NCI-H526 (cell line): ENCODE measurements at regions not wholly inside any gene's neighbourhood (a gene's known extent, or its start where the extent isn't known, plus 50 kb on each side); places are given as distances from the start of the nearest gene placed in this dataset.
"Not testable (repeated sequence)": the region's sequence is repeated elsewhere in the genome, so short reads cannot be mapped to it uniquely, and the experiment has no call there.

Source experiments
- DNase-seq, 2 experiments: peaks; one replicate each; lab custom pipeline; 2025; lab: John Stamatoyannopoulos, UW

DNA sequence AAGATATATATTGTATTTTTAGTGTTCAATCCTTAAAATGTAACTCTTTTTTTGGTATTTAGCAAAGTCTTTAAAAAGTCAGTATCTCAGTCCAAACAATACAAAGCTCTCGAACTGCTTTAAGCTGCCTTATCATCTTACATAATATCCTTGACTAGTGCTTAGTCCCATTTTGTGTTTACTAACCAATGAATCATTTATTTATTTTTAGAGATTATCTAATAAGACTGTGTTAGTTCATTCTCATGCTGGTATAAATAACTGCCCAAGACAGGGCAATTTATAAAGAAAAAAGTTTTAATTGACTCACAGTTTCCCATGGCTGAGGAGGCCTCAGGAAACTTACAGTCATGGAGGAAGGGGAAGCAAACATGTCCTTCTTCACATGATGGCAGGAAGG lies 248.3 kb upstream of the KYNU start:
- DNase-seq: no peak

- no peak for DNase-seq
Measured at GRCh38 chr2:142621287-142621686, 256.2 kb upstream of the KYNU start.

- no peak for DNase-seq
Measured at GRCh38 chr2:142617461-142617860, 260.0 kb upstream of the KYNU start.

DNA sequence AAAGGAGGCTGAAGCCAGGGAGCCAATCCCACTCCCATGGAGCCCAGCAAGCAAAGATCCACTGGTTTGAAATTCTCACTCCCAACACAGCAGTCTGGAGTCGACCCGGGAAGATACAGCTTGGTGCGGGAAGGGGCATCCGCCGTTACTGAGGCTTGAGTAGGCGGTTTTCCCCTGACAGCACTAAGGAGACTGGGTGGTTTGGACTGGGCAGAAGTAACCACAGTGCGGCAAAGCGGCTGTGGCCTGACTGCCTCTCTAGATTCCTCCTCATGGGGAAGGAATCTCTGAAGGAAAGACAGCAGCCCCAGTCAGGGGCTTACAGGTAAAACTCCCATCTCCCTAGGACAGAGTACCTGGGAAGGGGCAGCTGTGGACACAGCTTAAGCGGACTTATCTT lies 261.6 kb upstream of the KYNU start:
- no peak for DNase-seq

GRCh38 chr2:142613193-142613592 lies 264.3 kb upstream of the KYNU start:
- DNase-seq: not testable (repeated sequence)

- DNase-seq: no peak
Measured at GRCh38 chr2:142605421-142605820, 272.0 kb upstream of the KYNU start.

GRCh38 chr2:142603759-142604158 lies 273.7 kb upstream of the KYNU start:
- peak in 1 of 2 experiments; percentile 25 for DNase-seq

DNA sequence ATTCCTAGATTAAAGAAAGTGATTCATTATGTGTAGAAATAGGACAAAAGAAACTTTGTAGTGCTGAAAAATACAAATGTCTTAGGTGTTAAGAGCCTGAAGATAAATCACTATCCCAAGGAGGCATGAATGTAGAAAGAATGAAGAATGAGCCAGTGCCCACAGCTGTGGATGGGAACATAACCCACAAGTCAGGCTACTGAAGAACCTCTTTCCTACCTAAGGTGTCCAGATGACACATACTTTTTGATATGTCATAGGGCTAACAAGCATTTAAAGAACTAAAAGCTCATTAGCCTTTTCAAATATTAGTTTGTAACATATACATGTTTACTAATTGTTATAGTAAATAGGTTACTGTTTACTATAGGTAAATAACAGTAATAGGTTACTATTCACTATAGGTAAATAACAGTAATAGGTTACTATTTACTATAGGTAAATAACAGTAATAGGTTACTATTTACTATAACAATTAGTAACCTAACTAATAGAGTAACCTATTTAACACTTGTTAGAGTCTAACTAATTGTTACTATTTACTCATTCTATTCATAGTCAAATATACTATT lies 275.0 kb upstream of the KYNU start:
- DNase-seq: no peak

DNA sequence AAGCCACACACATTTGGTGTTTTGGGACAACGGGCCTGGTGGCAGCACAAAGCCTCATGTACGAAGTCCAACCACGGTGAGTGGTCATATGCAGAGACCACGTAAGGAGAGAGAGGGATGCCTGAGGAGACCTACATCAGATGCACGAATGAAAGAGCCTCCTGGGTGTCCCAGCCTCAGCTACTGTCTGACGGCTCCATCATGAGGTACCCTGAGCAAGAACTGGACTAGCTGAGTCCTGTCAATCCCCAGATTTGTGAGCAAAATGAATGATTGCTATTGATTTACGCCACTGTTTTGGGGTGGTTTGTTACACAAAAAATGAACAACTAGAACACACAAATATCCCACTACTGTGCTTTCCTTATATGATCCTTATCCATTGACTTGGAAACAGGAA lies 275.7 kb upstream of the KYNU start:
- no peak for DNase-seq

DNA sequence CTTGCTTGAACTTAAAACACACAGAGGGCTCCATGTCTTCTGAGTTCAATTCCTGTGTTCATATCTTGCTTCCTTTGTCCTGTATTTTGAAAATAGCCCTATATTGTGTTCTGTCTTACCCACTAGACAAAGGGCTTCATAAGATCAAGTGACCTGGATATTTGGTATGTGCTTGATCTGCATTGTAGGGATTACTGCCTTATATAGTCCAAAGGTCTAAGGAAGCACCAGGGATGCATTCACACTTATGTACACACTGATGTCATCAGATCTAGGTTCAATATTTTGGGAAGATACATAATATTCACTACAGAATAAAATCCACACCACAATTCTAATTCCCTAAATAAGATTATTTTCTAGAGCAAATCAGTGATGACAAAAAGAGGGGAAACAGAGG lies 278.0 kb upstream of the KYNU start:
- DNase-seq: no peak

GRCh38 chr2:142598846-142599245 lies 278.6 kb upstream of the KYNU start:
- no peak for DNase-seq

DNA sequence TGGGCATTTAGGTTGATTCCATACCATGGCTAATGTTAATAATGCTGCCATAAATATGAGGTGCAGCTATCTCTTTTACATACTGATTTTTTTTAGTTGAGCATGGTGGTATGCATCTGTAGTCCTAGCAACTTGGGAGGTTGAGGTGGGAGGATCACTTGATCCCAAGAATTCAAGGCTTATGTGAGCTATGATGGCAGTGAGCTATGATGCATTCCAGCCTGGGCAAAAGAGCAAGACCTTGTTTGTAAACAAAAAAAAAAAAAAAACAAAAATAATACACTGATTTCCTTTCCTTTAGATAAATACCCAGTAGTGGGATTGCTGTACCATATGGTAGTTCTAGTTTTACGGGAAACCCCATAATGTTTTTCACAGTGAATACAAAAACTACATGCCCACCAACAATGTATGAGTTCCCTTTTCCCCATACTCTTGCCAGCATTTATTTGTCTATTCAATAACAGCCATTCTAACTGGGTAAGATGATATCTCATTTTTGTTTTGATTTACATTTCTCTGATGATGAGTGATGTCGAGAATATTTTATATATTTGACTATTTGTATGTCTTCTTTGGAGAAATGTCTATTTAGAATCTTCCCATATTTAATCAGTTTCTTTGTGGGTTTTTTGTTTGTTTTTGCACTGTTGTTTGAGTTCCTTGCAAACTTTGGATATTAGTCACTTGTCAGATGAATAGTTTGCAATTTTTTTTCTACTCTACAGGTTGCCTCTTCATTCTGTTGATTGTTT lies 281.0 kb upstream of the KYNU start:
- DNase-seq: no peak

- no peak for DNase-seq
Measured at GRCh38 chr2:142594935-142595334, 282.5 kb upstream of the KYNU start.

DNA sequence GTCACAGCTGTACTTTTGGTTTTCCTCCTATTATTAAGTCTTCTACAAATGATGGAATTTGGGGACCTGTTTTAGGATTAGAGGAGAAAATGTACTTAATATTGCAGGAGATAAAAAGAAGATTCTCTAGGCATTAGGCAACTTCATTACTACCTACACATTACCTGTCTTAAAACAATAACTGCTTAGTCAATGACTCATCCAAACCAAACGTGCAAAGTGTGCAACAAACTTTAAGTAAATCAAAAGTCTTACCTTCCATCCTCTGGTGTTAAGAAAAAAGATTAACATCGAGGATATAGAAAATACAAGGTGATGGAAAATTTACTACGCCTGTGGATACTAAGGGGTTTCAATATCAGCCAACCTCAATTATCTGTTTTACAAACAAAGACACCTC lies 285.3 kb upstream of the KYNU start:
- DNase-seq: no peak

- DNase-seq: no peak
Measured at GRCh38 chr2:142591420-142591819, 286.0 kb upstream of the KYNU start.

DNA sequence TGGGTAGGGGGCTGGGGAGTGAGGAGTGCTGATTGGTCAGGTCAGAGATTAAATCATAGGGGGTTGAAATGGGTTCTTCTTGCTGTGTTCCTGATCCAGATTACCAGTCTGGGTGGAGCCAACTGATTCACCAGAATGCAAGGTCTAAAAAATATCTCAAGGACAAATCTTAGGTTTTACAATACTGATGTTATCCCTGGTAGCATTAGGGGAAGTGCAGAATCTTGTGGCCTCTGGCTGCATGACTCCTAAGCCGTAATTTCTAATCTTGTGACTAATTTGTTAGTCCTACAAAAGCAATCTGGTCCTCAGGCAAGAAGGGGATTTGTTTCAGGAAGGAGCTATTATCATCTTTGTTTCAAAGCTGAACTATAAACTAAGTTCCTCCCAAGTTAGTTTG lies 289.2 kb upstream of the KYNU start:
- no peak for DNase-seq

GRCh38 chr2:142586693-142587580 lies 290.5 kb upstream of the KYNU start:
- DNase-seq: no peak

GRCh38 chr2:142585785-142586184 lies 291.7 kb upstream of the KYNU start:
- DNase-seq: no peak

DNA sequence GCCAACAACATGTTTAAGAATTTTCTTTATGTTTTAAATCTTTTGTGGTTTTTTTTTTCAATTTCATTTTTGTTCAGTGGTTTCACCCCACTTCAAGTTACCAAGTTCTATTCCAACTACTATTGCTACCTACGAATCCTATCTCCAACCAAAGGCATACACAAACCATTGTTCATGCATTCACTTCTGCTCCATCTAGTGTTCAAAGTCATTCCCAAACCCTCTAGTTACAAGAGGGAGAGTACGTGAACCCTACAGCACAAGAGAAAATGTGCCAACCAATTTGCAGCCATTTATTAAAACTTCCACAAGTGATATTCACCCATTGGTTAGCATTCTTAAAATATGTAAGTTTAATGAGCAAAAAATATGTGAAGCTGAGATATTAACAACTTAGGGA lies 295.1 kb upstream of the KYNU start:
- peak in 1 of 2 experiments; percentile 23 for DNase-seq

- no peak for DNase-seq
Measured at GRCh38 chr2:142581491-142581890, 296.0 kb upstream of the KYNU start.

DNA sequence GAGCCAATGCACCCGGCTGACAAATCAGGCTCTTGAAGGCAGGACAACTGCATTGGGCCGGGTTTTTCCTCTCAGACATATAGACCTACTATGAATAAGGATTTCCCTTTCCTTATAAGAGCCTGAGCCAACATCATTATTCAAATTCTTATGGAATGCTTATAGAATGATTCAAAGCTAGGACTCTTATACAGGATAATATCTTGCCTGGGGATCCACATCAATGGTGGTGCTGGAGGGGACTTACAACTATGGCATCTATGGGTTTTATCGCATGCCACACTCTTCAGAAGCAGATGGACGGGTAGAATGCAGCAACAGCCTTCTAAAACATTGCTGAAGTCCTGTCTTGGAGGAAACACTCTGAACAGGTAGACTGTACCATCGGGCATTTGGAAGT lies 296.8 kb upstream of the KYNU start:
- DNase-seq: no peak

- no peak for DNase-seq
Measured at GRCh38 chr2:142575561-142575960, 301.9 kb upstream of the KYNU start.

DNA sequence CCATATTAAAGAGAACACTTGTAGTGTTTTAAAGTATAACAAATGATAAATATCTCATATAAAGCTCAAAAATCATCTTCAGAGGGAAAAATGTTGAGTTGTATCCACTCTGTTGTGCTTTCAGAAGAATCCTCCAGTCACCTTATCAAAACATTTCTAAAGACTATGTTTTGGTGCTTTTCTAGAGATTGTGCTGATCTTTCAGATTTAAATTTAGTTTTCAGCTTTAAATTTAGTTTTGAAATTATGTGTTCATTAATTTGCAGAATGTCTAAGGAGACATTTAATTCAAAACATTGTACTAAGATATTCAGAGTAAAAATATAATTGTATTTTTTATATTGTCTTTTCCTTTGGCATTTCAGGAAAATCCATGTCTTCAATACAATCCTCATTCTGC lies 303.1 kb upstream of the KYNU start:
- no peak for DNase-seq
